Lower lobe of right lung (tissue), 2 donors: ENCODE measurements at regions not wholly inside any gene's neighbourhood (a gene's known extent, or its start where the extent isn't known, plus 50 kb on each side); places are given as distances from the start of the nearest gene placed in this dataset.

ENCODE experiments used
- ATAC-seq, 2 donors: fragments of 200-7000 bp; cut with Tn5 transposase; one replicate each; pipeline ENCODE4 v1.9.1; 2020 to 2022; ENCODE audit warnings: mild to moderate bottlenecking in 2 of 2, moderate library complexity in 2 of 2
- DNase-seq: peaks from one replicate; pipeline ENCODE4 v3.0.0-alpha.2; 2020
- H3K27ac ChIP-seq: fragments of 200-600 bp; one replicate; pipeline ENCODE4 v1.8.0; 2022
- H3K27me3 ChIP-seq: fragments of 200-600 bp; one replicate; pipeline ENCODE4 v1.8.0; 2022; ENCODE audit warnings: low read depth
- H3K36me3 ChIP-seq: fragments of 200-600 bp; one replicate; pipeline ENCODE4 v1.8.0; 2022; ENCODE audit warnings: mild to moderate bottlenecking
- H3K4me1 ChIP-seq: fragments of 200-600 bp; one replicate; pipeline ENCODE4 v1.8.0; 2022
- H3K4me3 ChIP-seq: fragments of 200-600 bp; one replicate; pipeline ENCODE4 v1.8.0; 2022; ENCODE audit warnings: mild to moderate bottlenecking
- H3K9me3 ChIP-seq: fragments of 200-600 bp; one replicate; pipeline ENCODE4 v1.8.0; 2022
- CTCF ChIP-seq: fragments of 200-600 bp; IDR thresholded peaks from one replicate; pipeline ENCODE4 v1.8.0; 2022; ENCODE audit warnings: antibody characterized with exemption, mild to moderate bottlenecking
- intact Hi-C: fragments of 100-400 bp; cut with DNase I; formaldehyde crosslinking; loops from one replicate; pipeline ENCODE4 v1.11.0; 2022
- donor health status: DM: no; HTN: yes; CAD: no; lungs with severe emphysema.

- no peak for ATAC-seq
- H3K27ac ChIP-seq: no peak overlapping the region
- intact Hi-C loops: no loop called here
- H3K27me3 ChIP-seq: no peaks in the 10 kb centered on the region
- H3K4me3 ChIP-seq: no peak overlapping the region
- DNase-seq: no peak
- H3K36me3 ChIP-seq: no peaks in the 10 kb centered on the region
- no peaks in the 10 kb centered on the region for H3K4me1 ChIP-seq
- no peaks in the 10 kb centered on the region for H3K9me3 ChIP-seq
- no peak for TF ChIP-seq CTCF
Measured at GRCh38 chr11:90874281-90874680, 651.4 kb upstream of the CHORDC1 start.

- no peak for TF ChIP-seq CTCF
- ATAC-seq: no peak
- H3K27ac ChIP-seq: no peak overlapping the region
- H3K36me3 ChIP-seq: no peaks in the 10 kb centered on the region
- no peak for DNase-seq
- no peaks in the 10 kb centered on the region for H3K27me3 ChIP-seq
- H3K4me1 ChIP-seq: no peaks in the 10 kb centered on the region
- no peaks in the 10 kb centered on the region for H3K9me3 ChIP-seq
- intact Hi-C loops: no loop called here
- H3K4me3 ChIP-seq: no peak overlapping the region
Measured at GRCh38 chr11:90867416-90867815, 644.6 kb upstream of the CHORDC1 start.

GRCh38 chr11:90856790-90857189 lies 633.9 kb upstream of the CHORDC1 start:
- no peak for TF ChIP-seq CTCF
- DNase-seq: no peak
- Histone ChIP-seq H3K9me3 (no peaks in the 10 kb centered on the region), H3K27ac (no peak overlapping the region), H3K4me3 (no peak overlapping the region), H3K36me3 (no peaks in the 10 kb centered on the region), H3K4me1 (no peaks in the 10 kb centered on the region), H3K27me3 (no peaks in the 10 kb centered on the region)
- no peak for ATAC-seq
- intact Hi-C loops: no loop called here

- H3K4me1 ChIP-seq: no peaks in the 10 kb centered on the region
- no peak for DNase-seq
- H3K36me3 ChIP-seq: no peaks in the 10 kb centered on the region
- intact Hi-C loops: no loop called here
- no peak overlapping the region for H3K4me3 ChIP-seq
- no peak for TF ChIP-seq CTCF
- H3K27me3 ChIP-seq: no peaks in the 10 kb centered on the region
- no peak overlapping the region for H3K27ac ChIP-seq
- H3K9me3 ChIP-seq: no peaks in the 10 kb centered on the region
- no peak for ATAC-seq
Measured at GRCh38 chr11:90855531-90855930, 632.7 kb upstream of the CHORDC1 start.

GRCh38 chr11:90851196-90851595 lies 628.3 kb upstream of the CHORDC1 start:
- Histone ChIP-seq H3K9me3 (no peaks in the 10 kb centered on the region), H3K4me3 (no peak overlapping the region), H3K4me1 (no peaks in the 10 kb centered on the region), H3K36me3 (no peaks in the 10 kb centered on the region), H3K27me3 (no peaks in the 10 kb centered on the region), H3K27ac (no peak overlapping the region)
- DNase-seq (no peak), ATAC-seq (no peak)
- TF ChIP-seq CTCF: no peak
- intact Hi-C loops: no loop called here

GRCh38 chr11:90849312-90849711 lies 626.5 kb upstream of the CHORDC1 start:
- no peaks in the 10 kb centered on the region for H3K4me1 ChIP-seq
- no peak for TF ChIP-seq CTCF
- H3K36me3 ChIP-seq: no peaks in the 10 kb centered on the region
- no peak overlapping the region for H3K27ac ChIP-seq
- H3K4me3 ChIP-seq: no peak overlapping the region
- H3K27me3 ChIP-seq: no peaks in the 10 kb centered on the region
- DNase-seq: no peak
- intact Hi-C loops: no loop called here
- H3K9me3 ChIP-seq: no peaks in the 10 kb centered on the region
- ATAC-seq: no peak
